Fibroblast of lung (primary cell): ENCODE measurements at regions not wholly inside any gene's neighbourhood (a gene's known extent, or its start where the extent isn't known, plus 50 kb on each side); places are given as distances from the start of the nearest gene placed in this dataset.

ENCODE experiments used
- DNase-seq, 2 donors: peaks; one replicate each; pipeline versions ENCODE4 v3.0.0 to v3.0.0-alpha.2; 2010; ENCODE audit warnings: low read depth in 2 of 2
- H2AFZ ChIP-seq: 2 replicates; pipeline ENCODE4 v1.5.1; 2012; ENCODE audit warnings: low read length, control low read depth, inconsistent platforms
- H3K27ac ChIP-seq: 2 replicates; pipeline ENCODE4 v1.5.1; 2011; ENCODE audit warnings: low read length, control low read depth; ENCODE audit not compliant: insufficient read depth
- H3K27me3 ChIP-seq: 2 replicates; pipeline ENCODE4 v1.5.1; 2011; ENCODE audit warnings: mild to moderate bottlenecking, low read length; ENCODE audit not compliant: control insufficient read depth, insufficient read depth
- H3K36me3 ChIP-seq: 2 replicates; pipeline ENCODE4 v1.5.1; 2011; ENCODE audit warnings: low read length; ENCODE audit not compliant: control insufficient read depth, insufficient read depth
- H3K4me1 ChIP-seq: 2 replicates; pipeline ENCODE4 v1.5.1; 2011; ENCODE audit warnings: low read length; ENCODE audit not compliant: control insufficient read depth, insufficient read depth; ENCODE audit errors: extremely low read depth
- H3K4me2 ChIP-seq: 2 replicates; pipeline ENCODE4 v1.5.1; 2011; ENCODE audit warnings: low read length, control low read depth; ENCODE audit not compliant: insufficient read depth; ENCODE audit errors: extremely low read depth
- H3K4me3 ChIP-seq, 4 experiments: fragments of 200-600 bp in 1 of 4; sonication (generic) in 1 of 4; replicated peaks in 1 of 4; 2 replicates each; pipeline ENCODE4 v1.5.1; 2011 to 2016; ENCODE audit warnings: low read length in 4 of 4, low read depth in 3 of 4, mild to moderate bottlenecking in 3 of 4, control low read depth in 2 of 4, inconsistent platforms in 1 of 4, mixed read lengths in 1 of 4; ENCODE audit not compliant: insufficient read depth in 1 of 4; ENCODE audit errors: control extremely low read depth in 1 of 4
- H3K79me2 ChIP-seq: 2 replicates; pipeline ENCODE4 v1.5.1; 2012; ENCODE audit warnings: mild to moderate bottlenecking, low read length, inconsistent platforms; ENCODE audit not compliant: control insufficient read depth, insufficient read depth
- H3K9ac ChIP-seq: 2 replicates; pipeline ENCODE4 v1.5.1; 2011; ENCODE audit warnings: mild to moderate bottlenecking, low read length, control low read depth; ENCODE audit not compliant: insufficient read depth
- H3K9me3 ChIP-seq: 2 replicates; pipeline ENCODE4 v1.5.1; 2012; ENCODE audit warnings: low read depth, low read length; ENCODE audit not compliant: control insufficient read depth, insufficient read depth
- H4K20me1 ChIP-seq: 2 replicates; pipeline ENCODE4 v1.5.1; 2011; ENCODE audit warnings: low read length; ENCODE audit not compliant: control insufficient read depth, insufficient read depth; ENCODE audit errors: extremely low read depth
- CTCF ChIP-seq, 2 donors: IDR thresholded peaks in 1 of 2; conservative IDR thresholded peaks in 1 of 2; 1 replicate in 1 of 2; 2 replicates in 1 of 2; pipeline ENCODE4 v1.5.1; 2011 to 2012; ENCODE audit warnings: low read length in 2 of 2, control low read depth in 1 of 2, inconsistent platforms in 1 of 2, low read depth in 1 of 2, mild to moderate bottlenecking in 1 of 2
- EZH2 ChIP-seq: IDR thresholded peaks from 2 replicates; pipeline ENCODE4 v1.5.1; 2012; ENCODE audit warnings: low read length, control low read depth, mild to moderate bottlenecking; ENCODE audit errors: missing control alignments

- TF ChIP-seq CTCF (conservative IDR thresholded peaks at IDR 0.05 in 1 of 2, IDR thresholded peaks at IDR 0.05 in 1 of 2; ENCODE audit: low read depth in 1 of 2, low read length in 2 of 2) (no peak), EZH2 (no peak)
- Histone ChIP-seq H3K79me2 (no peaks in the 10 kb centered on the region), H3K36me3 (no peaks in the 10 kb centered on the region), H3K4me1 (no peaks in the 10 kb centered on the region), H3K4me2 (no peak overlapping the region), H3K27ac (no peak overlapping the region), H4K20me1 (no peaks in the 10 kb centered on the region), H3K9me3 (no peaks in the 10 kb centered on the region), H3K9ac (no peak overlapping the region), H3K4me3 (no peak overlapping the region), H3K27me3 (no peaks in the 10 kb centered on the region), H2AFZ (no peak overlapping the region)
- DNase-seq, result no peak
Observed at GRCh38 chr6:141212296-141212695, 920.4 kb upstream of the GJE1 start.

GRCh38 chr6:141211845-141212244 is 920.9 kb upstream of the GJE1 start:
- DNase-seq, result no peak
- Histone ChIP-seq H4K20me1 (no peaks in the 10 kb centered on the region), H3K27me3 (no peaks in the 10 kb centered on the region), H3K9ac (no peak overlapping the region), H3K79me2 (no peaks in the 10 kb centered on the region), H3K9me3 (no peaks in the 10 kb centered on the region), H3K27ac (no peak overlapping the region), H3K4me3 (no peak overlapping the region), H3K4me1 (no peaks in the 10 kb centered on the region), H3K36me3 (no peaks in the 10 kb centered on the region), H2AFZ (no peak overlapping the region), H3K4me2 (no peak overlapping the region)
- TF ChIP-seq CTCF (conservative IDR thresholded peaks at IDR 0.05 in 1 of 2, IDR thresholded peaks at IDR 0.05 in 1 of 2; ENCODE audit: low read depth in 1 of 2, low read length in 2 of 2) (no peak), EZH2 (no peak)

GRCh38 chr6:141210901-141211300 is 921.8 kb upstream of the GJE1 start:
- H3K4me1 ChIP-seq, result no peaks in the 10 kb centered on the region
- TF ChIP-seq EZH2, result no peak
- no peak for TF ChIP-seq CTCF (conservative IDR thresholded peaks at IDR 0.05 in 1 of 2, IDR thresholded peaks at IDR 0.05 in 1 of 2; ENCODE audit: low read depth in 1 of 2, low read length in 2 of 2)
- H3K4me3 ChIP-seq, result no peak overlapping the region
- no peak overlapping the region for H3K4me2 ChIP-seq
- H2AFZ ChIP-seq, result no peak overlapping the region
- no peak overlapping the region for H3K27ac ChIP-seq
- H3K9me3 ChIP-seq, result no peaks in the 10 kb centered on the region
- no peaks in the 10 kb centered on the region for H3K79me2 ChIP-seq
- no peaks in the 10 kb centered on the region for H3K36me3 ChIP-seq
- no peaks in the 10 kb centered on the region for H4K20me1 ChIP-seq
- no peak overlapping the region for H3K9ac ChIP-seq
- H3K27me3 ChIP-seq, result no peaks in the 10 kb centered on the region
- peak in 1 of 2 donors; percentile 29 for DNase-seq
